ENCODE measurements at regions not wholly inside any gene's neighbourhood (a gene's known extent, or its start where the extent isn't known, plus 50 kb on each side); places are given as distances from the start of the nearest gene placed in this dataset.

- TF ChIP-seq CTCF (IDR thresholded peaks at IDR 0.05) (no peak), EZH2phosphoT487 (IDR thresholded peaks at IDR 0.05) (no peak)
Measured at GRCh38 chr2:30324245-30324908, 93.0 kb downstream of the LBH start.
